Endothelial cell of umbilical vein (primary cell): ENCODE measurements at regions not wholly inside any gene's neighbourhood (a gene's known extent, or its start where the extent isn't known, plus 50 kb on each side); places are given as distances from the start of the nearest gene placed in this dataset.

Experiments used
- CTCF ChIP-seq, 2 donors: IDR thresholded peaks; 1 replicate in 1 of 2; 2 replicates in 1 of 2; pipeline ENCODE4 v1.5.1; 2011; ENCODE audit warnings: low read length in 2 of 2, mild to moderate bottlenecking in 2 of 2, moderate library complexity in 2 of 2, control low read depth in 1 of 2, inconsistent platforms in 1 of 2, low read depth in 1 of 2; ENCODE audit not compliant: insufficient read depth in 1 of 2; ENCODE audit errors: extremely low read depth in 1 of 2
- EZH2 ChIP-seq: IDR thresholded peaks from 2 replicates; pipeline ENCODE4 v1.6.1; 2012; ENCODE audit warnings: borderline replicate concordance, low read depth, mild to moderate bottlenecking, moderate library complexity, low read length, inconsistent platforms; ENCODE audit not compliant: severe bottlenecking
- MAX ChIP-seq: IDR thresholded peaks from 2 replicates; pipeline ENCODE4 v1.6.1; 2011; ENCODE audit not compliant: insufficient read depth, insufficient read length
- POLR2A ChIP-seq: IDR thresholded peaks from 2 replicates; pipeline ENCODE4 v1.6.1; 2012; ENCODE audit warnings: low read depth, mild to moderate bottlenecking, control low read depth, low read length
- POLR2AphosphoS5 ChIP-seq: IDR thresholded peaks from 2 replicates; pipeline ENCODE4 v1.6.1; 2012; ENCODE audit warnings: low read depth, mild to moderate bottlenecking, control low read depth, low read length, moderate library complexity; ENCODE audit not compliant: insufficient read depth

- TF ChIP-seq EZH2 (no peak), POLR2A (no peak), CTCF (IDR thresholded peaks at IDR 0.05; ENCODE audit: extremely low read depth in 1 of 2, insufficient read depth in 1 of 2, low read depth in 1 of 2, low read length in 2 of 2) (no peak), MAX (no peak), POLR2AphosphoS5 (no peak)
Observed at GRCh38 chr2:234884591-234884990, 67.2 kb upstream of the SH3BP4 start.
